Stimulated activated CD8-positive, alpha-beta memory T cell treated with anti-CD3 and anti-CD28 coated beads, Interleukin-7, amount 100 ng/mL, for 24 hours (primary cell): ENCODE measurements at regions not wholly inside any gene's neighbourhood (a gene's known extent, or its start where the extent isn't known, plus 50 kb on each side); places are given as distances from the start of the nearest gene placed in this dataset.
"Not testable (repeated sequence)": the region's sequence is repeated elsewhere in the genome, so short reads cannot be mapped to it uniquely, and the experiment has no call there.

Source experiments
- DNase-seq: peaks from one replicate; pipeline ENCODE4 v3.0.0-alpha.2; 2020; ENCODE audit warnings: low read depth

GRCh38 chr15:20308027-20308690, 233.4 kb downstream of the GOLGA6L6 start:
- not testable (repeated sequence) for DNase-seq

- DNase-seq: not testable (repeated sequence)
Measured at GRCh38 chr15:20307137-20307536, 234.5 kb downstream of the GOLGA6L6 start.

- DNase-seq: not testable (repeated sequence)
Measured at GRCh38 chr15:20306497-20307106, 235.0 kb downstream of the GOLGA6L6 start.

- DNase-seq: not testable (repeated sequence)
Measured at GRCh38 chr15:20305912-20306311, 235.7 kb downstream of the GOLGA6L6 start.

- not testable (repeated sequence) for DNase-seq
Measured at GRCh38 chr15:20305015-20305465, 236.6 kb downstream of the GOLGA6L6 start.

GRCh38 chr15:20304282-20305014, 237.2 kb downstream of the GOLGA6L6 start:
- DNase-seq: not testable (repeated sequence)

- not testable (repeated sequence) for DNase-seq
Measured at GRCh38 chr15:20303248-20304171, 238.1 kb downstream of the GOLGA6L6 start.

GRCh38 chr15:20302141-20303069, 239.2 kb downstream of the GOLGA6L6 start:
- not testable (repeated sequence) for DNase-seq

GRCh38 chr15:20301471-20302081, 240.0 kb downstream of the GOLGA6L6 start:
- not testable (repeated sequence) for DNase-seq

GRCh38 chr15:20301041-20301390, 240.6 kb downstream of the GOLGA6L6 start:
- not testable (repeated sequence) for DNase-seq

- DNase-seq: not testable (repeated sequence)
Measured at GRCh38 chr15:20300351-20301040, 241.1 kb downstream of the GOLGA6L6 start.

GRCh38 chr15:20297603-20298123, 243.9 kb downstream of the GOLGA6L6 start:
- DNase-seq: not testable (repeated sequence)

- DNase-seq: not testable (repeated sequence)
Measured at GRCh38 chr15:20296261-20296660, 245.3 kb downstream of the GOLGA6L6 start.

GRCh38 chr15:20295238-20295811, 246.3 kb downstream of the GOLGA6L6 start:
- no peak for DNase-seq

- no peak for DNase-seq
Measured at GRCh38 chr15:20294651-20295237, 246.9 kb downstream of the GOLGA6L6 start.

GRCh38 chr15:20292422-20293005, 249.1 kb downstream of the GOLGA6L6 start:
- DNase-seq: not testable (repeated sequence)

GRCh38 chr15:20291616-20292015, 250.0 kb downstream of the GOLGA6L6 start:
- DNase-seq: not testable (repeated sequence)

GRCh38 chr15:20290606-20291005, 251.0 kb downstream of the GOLGA6L6 start:
- not testable (repeated sequence) for DNase-seq
